HCT116 (cell line): ENCODE measurements at regions not wholly inside any gene's neighbourhood (a gene's known extent, or its start where the extent isn't known, plus 50 kb on each side); places are given as distances from the start of the nearest gene placed in this dataset.

Source experiments
- ATAC-seq: fragments of 200-7000 bp; cut with Tn5 transposase; 2 replicates; pipeline ENCODE4 v1.9.1; 2020; ENCODE audit warnings: mild to moderate bottlenecking, moderate library complexity
- BruUV-seq: library from RNA; stranded (reverse); fragments of 400-500 nt; replicated peaks from 2 replicates; lab custom pipeline; 2021; lab: Mats Ljungman, UMichigan
- CTCF ChIA-PET: fragments of 300-600 bp; sonication (Branson Sonifier 250); formaldehyde crosslinking; loops from one replicate; lab custom pipeline; 2021; ENCODE audit warnings: antibody characterized with exemption; lab: Charles Lee
- POLR2A ChIA-PET: fragments of 300-600, 350-600 bp; sonication (Branson Sonifier 250); formaldehyde crosslinking; loops from one replicate; lab custom pipeline; 2021; ENCODE audit warnings: antibody characterized with exemption; lab: Charles Lee
- RAD21 ChIA-PET, 2 experiments: fragments of 300-600 bp; sonication (Branson Sonifier 250); formaldehyde crosslinking; loops; one replicate each; lab custom pipeline; 2023; ENCODE audit warnings: low total read pairs in 2 of 2; ENCODE audit not compliant: uncharacterized antibody in 2 of 2, unreplicated experiment in 2 of 2, low non-redundant PET in 1 of 2; lab: Charles Lee
- DNase-seq: peaks from one replicate; pipeline ENCODE4 v3.0.0-alpha.2; 2010; ENCODE audit warnings: low read depth, low spot score
- H2AFZ ChIP-seq: fragments of 200-600 bp; shearing (Covaris generic), sonication (generic); 2 replicates; pipeline ENCODE4 v1.6.1; 2017; ENCODE audit warnings: low read depth, mixed run types, mixed read lengths, antibody characterized with exemption, low read length; ENCODE audit not compliant: poor library complexity, severe bottlenecking
- H3K27ac ChIP-seq: 2 replicates; pipeline ENCODE4 v1.5.1; 2012; ENCODE audit warnings: low read depth, low read length
- H3K27me3 ChIP-seq: fragments of 200-600 bp; sonication (generic); 2 replicates; pipeline ENCODE4 v1.6.1; 2016; ENCODE audit warnings: mixed run types, low read length, mixed read lengths; ENCODE audit not compliant: insufficient read depth
- H3K36me3 ChIP-seq, 2 experiments: fragments of 200-500 bp in 1 of 2; fragments of 200-600 bp in 1 of 2; sonication (Bioruptor generic) in 1 of 2; sonication (generic) in 1 of 2; 2 replicates each; pipeline versions ENCODE4 v1.5.1 to v1.6.1; 2014 to 2016; ENCODE audit warnings: low read length in 2 of 2, inconsistent platforms in 1 of 2, mixed read lengths in 1 of 2, mixed run types in 1 of 2; ENCODE audit not compliant: insufficient read depth in 2 of 2, control insufficient read depth in 1 of 2
- H3K4me1 ChIP-seq, 2 experiments: fragments of 200-600 bp in 1 of 2; sonication (generic) in 1 of 2; 2 replicates each; pipeline versions ENCODE4 v1.5.1 to v1.6.1; 2012 to 2017; ENCODE audit warnings: low read length in 2 of 2, inconsistent platforms in 1 of 2, mild to moderate bottlenecking in 1 of 2, mixed read lengths in 1 of 2, mixed run types in 1 of 2, moderate library complexity in 1 of 2; ENCODE audit not compliant: insufficient read depth in 2 of 2, control insufficient read depth in 1 of 2
- H3K4me2 ChIP-seq: fragments of 200-600 bp; sonication (generic); 2 replicates; pipeline ENCODE4 v1.6.1; 2017; ENCODE audit warnings: mixed run types, low read length, mixed read lengths
- H3K4me3 ChIP-seq, 2 experiments: fragments of 200-600 bp in 1 of 2; sonication (generic) in 1 of 2; replicated peaks in 1 of 2; 2 replicates each; pipeline ENCODE4 v1.5.1; 2011 to 2016; ENCODE audit warnings: low read length in 2 of 2, control low read depth in 1 of 2, low read depth in 1 of 2, mild to moderate bottlenecking in 1 of 2, mixed read lengths in 1 of 2, mixed run types in 1 of 2
- H3K79me2 ChIP-seq: fragments of 200-600 bp; sonication (generic); 2 replicates; pipeline ENCODE4 v1.6.1; 2017; ENCODE audit warnings: mild to moderate bottlenecking, mixed run types, low read length, moderate library complexity, mixed read lengths; ENCODE audit not compliant: insufficient read depth
- H3K9ac ChIP-seq: fragments of 200-600 bp; sonication (generic); 2 replicates; pipeline ENCODE4 v1.6.1; 2016; ENCODE audit warnings: low read length, mixed read lengths
- H3K9me2 ChIP-seq: fragments of 200-600 bp; sonication (generic), shearing (Covaris generic); 2 replicates; pipeline ENCODE4 v1.6.1; 2017; ENCODE audit warnings: mixed run types, mild to moderate bottlenecking, moderate library complexity; ENCODE audit not compliant: insufficient read depth
- H3K9me3 ChIP-seq, 2 experiments: fragments of 200-500 bp in 1 of 2; fragments of 200-600 bp in 1 of 2; sonication (Bioruptor generic) in 1 of 2; sonication (generic) in 1 of 2; 2 replicates each; pipeline ENCODE4 v1.6.1; 2014 to 2017; ENCODE audit warnings: low read length in 2 of 2, mixed read lengths in 2 of 2, inconsistent platforms in 1 of 2, low read depth in 1 of 2, mild to moderate bottlenecking in 1 of 2, mixed run types in 1 of 2, moderate library complexity in 1 of 2; ENCODE audit not compliant: control insufficient read depth in 1 of 2, insufficient read depth in 1 of 2
- H4K20me1 ChIP-seq: fragments of 200-600 bp; sonication (generic), shearing (Covaris generic); 2 replicates; pipeline ENCODE4 v1.6.1; 2017; ENCODE audit warnings: mixed run types, mild to moderate bottlenecking, moderate library complexity; ENCODE audit not compliant: insufficient read depth
- CTCF ChIP-seq, 3 experiments: fragments of 200-600 bp in 1 of 3; sonication (generic) in 1 of 3; IDR thresholded peaks in 2 of 3; conservative IDR thresholded peaks in 1 of 3; 2 replicates each; pipeline ENCODE4 v1.5.1; 2012 to 2017; ENCODE audit warnings: low read depth in 2 of 3, low read length in 2 of 3, antibody characterized with exemption in 1 of 3, borderline replicate concordance in 1 of 3, control low read depth in 1 of 3, mild to moderate bottlenecking in 1 of 3, mixed read lengths in 1 of 3, mixed run types in 1 of 3, moderate library complexity in 1 of 3; ENCODE audit not compliant: insufficient read depth in 1 of 3
- EGR1 ChIP-seq: IDR thresholded peaks from 2 replicates; pipeline ENCODE4 v1.6.1; 2012; ENCODE audit warnings: low read depth
- EZH2 ChIP-seq: fragments of 200-600 bp; sonication (generic); IDR thresholded peaks from 2 replicates; pipeline ENCODE4 v1.6.1; 2017; ENCODE audit warnings: antibody characterized with exemption, mixed run types
- POLR2A ChIP-seq: IDR thresholded peaks from 2 replicates; pipeline ENCODE4 v1.7.0; 2011; ENCODE audit warnings: borderline replicate concordance; ENCODE audit not compliant: insufficient read depth, insufficient read length; ENCODE audit errors: extremely low read depth
- RAD21 ChIP-seq: IDR thresholded peaks from 2 replicates; pipeline ENCODE4 v1.6.1; 2012; ENCODE audit warnings: low read depth, mild to moderate bottlenecking
- SRF ChIP-seq: IDR thresholded peaks from 2 replicates; pipeline ENCODE4 v1.6.1; 2012; ENCODE audit warnings: low read depth
- ZNF274 ChIP-seq: fragments of 200-500 bp; sonication (Bioruptor generic); IDR thresholded peaks from 2 replicates; pipeline ENCODE4 v1.6.1; 2014; ENCODE audit warnings: mild to moderate bottlenecking, low read depth, low read length, inconsistent platforms
- intact Hi-C: fragments of 100-400 bp; cut with micrococcal nuclease; formaldehyde crosslinking; loops from 2 replicates; pipeline ENCODE4 v1.10.0; 2022

- DNase-seq (no peak), ATAC-seq (no peak)
- ChIA-PET POLR2A (no interaction called here), RAD21 (no interaction called here), CTCF (no interaction called here)
- no peaks in the 10 kb centered on the region for H3K4me1 ChIP-seq
- H2AFZ ChIP-seq = no peak overlapping the region
- no peaks in the 10 kb centered on the region for H3K9me2 ChIP-seq
- H4K20me1 ChIP-seq = no peaks in the 10 kb centered on the region
- no peak overlapping the region for H3K4me2 ChIP-seq
- H3K9ac ChIP-seq = no peak overlapping the region
- no peak overlapping the region for H3K4me3 ChIP-seq
- BruUV-seq = no TSS peak
- H3K79me2 ChIP-seq = no peaks in the 10 kb centered on the region
- no peaks in the 10 kb centered on the region for H3K9me3 ChIP-seq
- intact Hi-C loops = loop anchor here (10.0 kb wide), 1 partner anchor 246 kb away; no protein-coding TSS in a partner anchor
- TF ChIP-seq ZNF274 = no peak
- no peak for TF ChIP-seq RAD21
- TF ChIP-seq EGR1 = no peak
- no peak for TF ChIP-seq POLR2A
- no peak for TF ChIP-seq CTCF (IDR thresholded peaks at IDR 0.05 in 2 of 3, conservative IDR thresholded peaks at IDR 0.05 in 1 of 3; ENCODE audit: borderline replicate concordance in 1 of 3, insufficient read depth in 1 of 3, low read depth in 2 of 3, low read length in 2 of 3)
- H3K27ac ChIP-seq = no peak overlapping the region
- H3K27me3 ChIP-seq = peaks cover 10% of the 10 kb centered on the region
- H3K36me3 ChIP-seq = no peaks in the 10 kb centered on the region
These were observed 211.9 kb upstream of the CLINT1 start for GRCh38 chr5:158070859-158071258.

- no peak overlapping the region for H3K27ac ChIP-seq
- DNase-seq (no peak), ATAC-seq (no peak)
- no peak overlapping the region for H3K4me3 ChIP-seq
- no peak overlapping the region for H3K9ac ChIP-seq
- intact Hi-C loops = loop anchor here (10.0 kb wide), 1 partner anchor 245 kb away; no protein-coding TSS in a partner anchor
- no peaks in the 10 kb centered on the region for H4K20me1 ChIP-seq
- CTCF ChIA-PET = no interaction called here
- H3K4me2 ChIP-seq = no peak overlapping the region
- peaks cover 15% of the 10 kb centered on the region for H3K27me3 ChIP-seq
- no peaks in the 10 kb centered on the region for H3K79me2 ChIP-seq
- RAD21 ChIA-PET = no interaction called here
- no peak for TF ChIP-seq EZH2
- no peak for TF ChIP-seq POLR2A
- TF ChIP-seq CTCF (IDR thresholded peaks at IDR 0.05 in 2 of 3, conservative IDR thresholded peaks at IDR 0.05 in 1 of 3; ENCODE audit: borderline replicate concordance in 1 of 3, insufficient read depth in 1 of 3, low read depth in 2 of 3, low read length in 2 of 3) = no peak
- TF ChIP-seq SRF = no peak
- no peak for TF ChIP-seq ZNF274
- POLR2A ChIA-PET = no interaction called here
- no peak overlapping the region for H2AFZ ChIP-seq
- no TSS peak for BruUV-seq
- H3K4me1 ChIP-seq = no peaks in the 10 kb centered on the region
- H3K9me2 ChIP-seq = no peaks in the 10 kb centered on the region
- no peaks in the 10 kb centered on the region for H3K9me3 ChIP-seq
- H3K36me3 ChIP-seq = no peaks in the 10 kb centered on the region
These were observed 210.9 kb upstream of the CLINT1 start for GRCh38 chr5:158069838-158070237.
